OCI-LY3 (cell line): ENCODE measurements at regions not wholly inside any gene's neighbourhood (a gene's known extent, or its start where the extent isn't known, plus 50 kb on each side); places are given as distances from the start of the nearest gene placed in this dataset.

Experiments
- H2AFZ ChIP-seq: fragments of 200-600, 300-600 bp; shearing (Covaris generic); 2 replicates; pipeline ENCODE4 v1.6.0; 2014; ENCODE audit warnings: antibody characterized with exemption, low read depth, low read length
- H3K27ac ChIP-seq: fragments of 200-600, 300-600 bp; sonication (generic); 2 replicates; pipeline ENCODE4 v1.5.1; 2014; ENCODE audit warnings: mild to moderate bottlenecking, low read length, moderate library complexity, mixed read lengths
- H3K27me3 ChIP-seq: fragments of 200-600, 300-600 bp; sonication (generic); 2 replicates; pipeline ENCODE4 v1.6.1; 2014; ENCODE audit warnings: low read depth, low read length, mixed read lengths
- H3K36me3 ChIP-seq: fragments of 200-600, 300-600 bp; sonication (generic); replicated peaks from 2 replicates; pipeline ENCODE3; 2014; ENCODE audit warnings: low read depth, low read length, mixed read lengths
- H3K4me1 ChIP-seq: fragments of 300-600, 200-600 bp; sonication (generic); 2 replicates; pipeline ENCODE4 v1.6.1; 2014; ENCODE audit warnings: low read length, mixed read lengths
- H3K4me2 ChIP-seq: fragments of 200-600, 300-600 bp; sonication (generic); 2 replicates; pipeline ENCODE4 v1.6.1; 2014; ENCODE audit warnings: low read length, mixed read lengths
- H3K4me3 ChIP-seq: fragments of 300-600, 200-600 bp; sonication (generic); 2 replicates; pipeline ENCODE4 v1.5.1; 2014; ENCODE audit warnings: antibody characterized with exemption, mild to moderate bottlenecking, low read length, moderate library complexity
- H3K79me2 ChIP-seq: fragments of 300-600, 200-600 bp; shearing (Covaris generic); 2 replicates; pipeline ENCODE4 v1.6.1; 2014; ENCODE audit warnings: mild to moderate bottlenecking, low read length, mixed read lengths
- H3K9ac ChIP-seq: fragments of 300-600, 200-600 bp; shearing (Covaris generic); 2 replicates; pipeline ENCODE4 v1.6.0; 2014; ENCODE audit warnings: mild to moderate bottlenecking, low read length, moderate library complexity
- H3K9me3 ChIP-seq: fragments of 200-600, 300-600 bp; shearing (Covaris generic); 2 replicates; pipeline ENCODE4 v1.6.1; 2014; ENCODE audit warnings: low read length, mixed read lengths; ENCODE audit not compliant: insufficient read depth
- H4K20me1 ChIP-seq: fragments of 200-600, 300-600 bp; sonication (generic); 2 replicates; pipeline ENCODE4 v1.6.1; 2016; ENCODE audit warnings: low read length, mixed read lengths; ENCODE audit not compliant: insufficient read depth
- EZH2phosphoT487 ChIP-seq: fragments of 200-600 bp; shearing (Covaris generic); IDR thresholded peaks from 2 replicates; pipeline ENCODE4 v1.6.1; 2018; ENCODE audit warnings: antibody characterized with exemption, mixed run types, low read depth
- TF ChIP-seq, protein P1 (sequence below): fragments of 200-600, 300-600 bp; sonication (generic); IDR thresholded peaks from 2 replicates; pipeline ENCODE4 v1.5.1; 2014; ENCODE audit warnings: antibody characterized with exemption, low read length, low read depth

DNA sequence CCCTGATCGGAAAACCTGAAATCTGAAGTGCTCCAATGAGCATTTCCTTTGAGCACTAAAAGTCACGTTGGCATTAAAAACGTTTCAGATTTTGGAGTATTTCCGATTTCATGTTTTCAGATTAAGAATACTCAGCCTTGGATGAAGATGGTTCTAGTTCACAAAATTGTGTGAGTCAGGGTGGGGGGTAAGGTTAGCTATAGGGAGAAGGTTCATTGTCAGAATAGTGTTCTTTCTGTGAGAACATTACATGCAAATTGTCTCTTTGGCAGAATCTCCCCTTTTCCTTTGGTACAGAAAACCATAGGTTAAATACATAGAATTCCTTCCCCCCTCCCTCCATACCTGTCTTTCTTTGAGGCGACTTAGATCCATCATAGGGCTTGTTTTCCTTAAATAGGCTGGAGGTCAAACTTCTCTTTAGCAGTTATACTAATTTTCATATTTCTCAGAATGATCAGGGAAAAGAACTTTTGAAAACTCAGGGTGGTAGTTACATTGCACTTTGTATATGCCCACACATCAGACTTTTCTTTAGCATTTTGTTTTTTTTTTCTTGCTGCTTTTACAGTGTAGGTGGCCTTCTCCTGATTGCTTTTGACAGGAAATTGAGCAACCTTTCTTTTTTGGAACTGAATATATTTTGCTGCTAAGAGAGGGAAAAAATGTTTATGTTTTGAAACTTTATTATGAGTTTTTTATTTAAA is 503.5 kb downstream of the PCNX1 start:
- H3K9ac ChIP-seq, result no peak overlapping the region
- no peak overlapping the region for H2AFZ ChIP-seq
- peaks cover 4% of the 10 kb centered on the region; the same call in 1 of the 2 replicates for H3K4me1 ChIP-seq
- peaks cover 3% of the 10 kb centered on the region for H3K36me3 ChIP-seq
- no peak for TF ChIP-seq EZH2phosphoT487
- TF ChIP-seq, protein P1, sequence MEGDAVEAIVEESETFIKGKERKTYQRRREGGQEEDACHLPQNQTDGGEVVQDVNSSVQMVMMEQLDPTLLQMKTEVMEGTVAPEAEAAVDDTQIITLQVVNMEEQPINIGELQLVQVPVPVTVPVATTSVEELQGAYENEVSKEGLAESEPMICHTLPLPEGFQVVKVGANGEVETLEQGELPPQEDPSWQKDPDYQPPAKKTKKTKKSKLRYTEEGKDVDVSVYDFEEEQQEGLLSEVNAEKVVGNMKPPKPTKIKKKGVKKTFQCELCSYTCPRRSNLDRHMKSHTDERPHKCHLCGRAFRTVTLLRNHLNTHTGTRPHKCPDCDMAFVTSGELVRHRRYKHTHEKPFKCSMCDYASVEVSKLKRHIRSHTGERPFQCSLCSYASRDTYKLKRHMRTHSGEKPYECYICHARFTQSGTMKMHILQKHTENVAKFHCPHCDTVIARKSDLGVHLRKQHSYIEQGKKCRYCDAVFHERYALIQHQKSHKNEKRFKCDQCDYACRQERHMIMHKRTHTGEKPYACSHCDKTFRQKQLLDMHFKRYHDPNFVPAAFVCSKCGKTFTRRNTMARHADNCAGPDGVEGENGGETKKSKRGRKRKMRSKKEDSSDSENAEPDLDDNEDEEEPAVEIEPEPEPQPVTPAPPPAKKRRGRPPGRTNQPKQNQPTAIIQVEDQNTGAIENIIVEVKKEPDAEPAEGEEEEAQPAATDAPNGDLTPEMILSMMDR, result no peak
- H3K27ac ChIP-seq, result no peak overlapping the region
- peaks cover 14% of the 10 kb centered on the region; the same call in 1 of the 2 replicates for H3K79me2 ChIP-seq
- H3K4me2 ChIP-seq, result no peak overlapping the region
- H4K20me1 ChIP-seq, result no peaks in the 10 kb centered on the region
- H3K27me3 ChIP-seq, result no peaks in the 10 kb centered on the region
- no peaks in the 10 kb centered on the region for H3K9me3 ChIP-seq
- no peak overlapping the region for H3K4me3 ChIP-seq

GRCh38 chr14:71411285-71411595 is 504.0 kb downstream of the PCNX1 start:
- no peaks in the 10 kb centered on the region for H3K9me3 ChIP-seq
- H2AFZ ChIP-seq, result no peak overlapping the region
- no peak overlapping the region for H3K4me3 ChIP-seq
- peaks cover 14% of the 10 kb centered on the region; the same call in 1 of the 2 replicates for H3K79me2 ChIP-seq
- TF ChIP-seq, protein P1, result no peak
- no peak for TF ChIP-seq EZH2phosphoT487
- no peak overlapping the region for H3K4me2 ChIP-seq
- peaks cover 3% of the 10 kb centered on the region for H3K36me3 ChIP-seq
- H3K4me1 ChIP-seq, result peaks cover 4% of the 10 kb centered on the region; the same call in 1 of the 2 replicates
- H4K20me1 ChIP-seq, result no peaks in the 10 kb centered on the region
- no peak overlapping the region for H3K9ac ChIP-seq
- H3K27me3 ChIP-seq, result no peaks in the 10 kb centered on the region
- no peak overlapping the region for H3K27ac ChIP-seq

GRCh38 chr14:71411738-71412137 is 504.5 kb downstream of the PCNX1 start:
- no peak overlapping the region for H3K4me2 ChIP-seq
- no peak overlapping the region for H2AFZ ChIP-seq
- H3K9me3 ChIP-seq, result no peaks in the 10 kb centered on the region
- H3K36me3 ChIP-seq, result peaks cover 3% of the 10 kb centered on the region
- H3K27ac ChIP-seq, result no peak overlapping the region
- H3K9ac ChIP-seq, result no peak overlapping the region
- peaks cover 4% of the 10 kb centered on the region; the same call in 1 of the 2 replicates for H3K4me1 ChIP-seq
- no peak overlapping the region for H3K4me3 ChIP-seq
- TF ChIP-seq EZH2phosphoT487, result no peak
- TF ChIP-seq, protein P1, result no peak
- peaks cover 14% of the 10 kb centered on the region; the same call in 1 of the 2 replicates for H3K79me2 ChIP-seq
- no peaks in the 10 kb centered on the region for H3K27me3 ChIP-seq
- no peaks in the 10 kb centered on the region for H4K20me1 ChIP-seq

GRCh38 chr14:71414631-71415403 is 507.6 kb downstream of the PCNX1 start:
- Histone ChIP-seq H3K9me3 (no peaks in the 10 kb centered on the region), H4K20me1 (no peaks in the 10 kb centered on the region), H3K4me3 (no peak overlapping the region), H3K79me2 (peaks cover 14% of the 10 kb centered on the region; the same call in 1 of the 2 replicates), H3K4me1 (peaks cover 4% of the 10 kb centered on the region; the same call in 1 of the 2 replicates), H3K36me3 (peaks cover 3% of the 10 kb centered on the region), H3K4me2 (no peak overlapping the region), H3K27ac (no peak overlapping the region), H3K27me3 (no peaks in the 10 kb centered on the region), H2AFZ (no peak overlapping the region), H3K9ac (no peak overlapping the region)
- TF ChIP-seq, protein P1, result no peak
- no peak for TF ChIP-seq EZH2phosphoT487
